GM12864 (cell line): ENCODE measurements at regions not wholly inside any gene's neighbourhood (a gene's known extent, or its start where the extent isn't known, plus 50 kb on each side); places are given as distances from the start of the nearest gene placed in this dataset.

Experiments used
- DNase-seq: peaks from one replicate; pipeline ENCODE4 v3.0.0-alpha.2; 2011; ENCODE audit warnings: low read depth
- H3K4me3 ChIP-seq: 2 replicates; pipeline ENCODE4 v1.5.1; 2011; ENCODE audit warnings: mild to moderate bottlenecking, low read depth, low read length, control low read depth
- CTCF ChIP-seq: IDR thresholded peaks from 2 replicates; pipeline ENCODE4 v1.5.1; 2011; ENCODE audit warnings: low read depth, mild to moderate bottlenecking, moderate library complexity, low read length, control low read depth, inconsistent platforms; ENCODE audit errors: missing control alignments

- DNase-seq: peak; percentile 16
- H3K4me3 ChIP-seq: no peak overlapping the region
- no peak for TF ChIP-seq CTCF
These were observed 286.2 kb downstream of the ARL6IP6 start for GRCh38 chr2:153004627-153005026.

- DNase-seq: no peak
- no peak for TF ChIP-seq CTCF
- no peak overlapping the region for H3K4me3 ChIP-seq
These were observed 255.7 kb downstream of the ARL6IP6 start for GRCh38 chr2:152974146-152974545.

GRCh38 chr2:152971685-152972084, 253.3 kb downstream of the ARL6IP6 start:
- no peak for DNase-seq
- no peak for TF ChIP-seq CTCF
- no peak overlapping the region for H3K4me3 ChIP-seq

- H3K4me3 ChIP-seq: no peak overlapping the region
- no peak for DNase-seq
- no peak for TF ChIP-seq CTCF
These were observed 244.0 kb downstream of the ARL6IP6 start for GRCh38 chr2:152962446-152962845.

GRCh38 chr2:152961351-152961750, 242.9 kb downstream of the ARL6IP6 start:
- DNase-seq: no peak
- no peak overlapping the region for H3K4me3 ChIP-seq
- no peak for TF ChIP-seq CTCF

GRCh38 chr2:152950126-152950525, 231.7 kb downstream of the ARL6IP6 start:
- DNase-seq: no peak
- H3K4me3 ChIP-seq: no peak overlapping the region
- no peak for TF ChIP-seq CTCF

- H3K4me3 ChIP-seq: no peak overlapping the region
- no peak for TF ChIP-seq CTCF
- DNase-seq: no peak
These were observed 225.7 kb downstream of the ARL6IP6 start for GRCh38 chr2:152944099-152944498.
